Neuronal stem cell (in vitro differentiated cells): ENCODE measurements at regions not wholly inside any gene's neighbourhood (a gene's known extent, or its start where the extent isn't known, plus 50 kb on each side); places are given as distances from the start of the nearest gene placed in this dataset.

Source experiments
- DNase-seq: peaks from one replicate; pipeline ENCODE4 v3.0.0-alpha.2; 2013; ENCODE audit warnings: low spot score
- H2AFZ ChIP-seq: one replicate; pipeline ENCODE4 v1.6.1; 2013; ENCODE audit warnings: mild to moderate bottlenecking, low read length, inconsistent platforms
- H2AK5ac ChIP-seq: 2 replicates; pipeline ENCODE4 v1.6.1; 2013; ENCODE audit warnings: low read depth, mild to moderate bottlenecking, inconsistent platforms, low read length, moderate library complexity, mixed read lengths
- H2BK120ac ChIP-seq: 2 replicates; pipeline ENCODE4 v1.6.1; 2013; ENCODE audit warnings: low read depth, mild to moderate bottlenecking, inconsistent platforms, low read length, moderate library complexity, mixed read lengths
- H2BK12ac ChIP-seq: one replicate; pipeline ENCODE4 v1.6.1; 2013; ENCODE audit warnings: low read length, inconsistent platforms
- H2BK15ac ChIP-seq: 2 replicates; pipeline ENCODE4 v1.6.1; 2013; ENCODE audit warnings: mild to moderate bottlenecking, low read length, inconsistent platforms, mixed read lengths
- H2BK5ac ChIP-seq: one replicate; pipeline ENCODE4 v1.6.1; 2013; ENCODE audit warnings: inconsistent platforms, mild to moderate bottlenecking, low read length, moderate library complexity
- H3K14ac ChIP-seq: one replicate; pipeline ENCODE4 v1.6.1; 2013; ENCODE audit warnings: low read length, inconsistent platforms
- H3K18ac ChIP-seq: 2 replicates; pipeline ENCODE4 v1.6.1; 2013; ENCODE audit warnings: low read length, inconsistent platforms
- H3K23ac ChIP-seq: 2 replicates; pipeline ENCODE4 v1.6.1; 2013; ENCODE audit warnings: low read depth, mild to moderate bottlenecking, mixed read lengths, low read length, inconsistent platforms; ENCODE audit not compliant: poor library complexity
- H3K27ac ChIP-seq: replicated peaks from 3 replicates; pipeline ENCODE4 v1.5.1; 2013; ENCODE audit warnings: low read length, inconsistent platforms
- H3K27me3 ChIP-seq, 3 experiments: 2 replicates each; pipeline ENCODE4 v1.6.1; 2013; ENCODE audit warnings: low read length in 3 of 3, mild to moderate bottlenecking in 2 of 3, inconsistent platforms in 1 of 3, low read depth in 1 of 3, mixed read lengths in 1 of 3, moderate library complexity in 1 of 3; ENCODE audit not compliant: control insufficient read depth in 3 of 3, insufficient read depth in 3 of 3
- H3K36me3 ChIP-seq, 2 donors: replicated peaks in 1 of 2; 2 replicates each; pipeline ENCODE4 v1.6.1; 2013; ENCODE audit warnings: low read length in 2 of 2; ENCODE audit not compliant: control insufficient read depth in 2 of 2, insufficient read depth in 2 of 2
- H3K4ac ChIP-seq: 2 replicates; pipeline ENCODE4 v1.6.1; 2013; ENCODE audit warnings: inconsistent platforms, mild to moderate bottlenecking, low read length, moderate library complexity
- H3K4me1 ChIP-seq, 2 donors: 1 replicate in 1 of 2; 2 replicates in 1 of 2; pipeline ENCODE4 v1.6.1; 2013; ENCODE audit warnings: low read length in 2 of 2, low read depth in 1 of 2; ENCODE audit not compliant: control insufficient read depth in 2 of 2, insufficient read depth in 1 of 2
- H3K4me2 ChIP-seq: one replicate; pipeline ENCODE4 v1.6.1; 2013; ENCODE audit warnings: mild to moderate bottlenecking, low read length, inconsistent platforms; ENCODE audit not compliant: insufficient read depth, poor library complexity, severe bottlenecking
- H3K4me3 ChIP-seq, 2 donors: 2 replicates each; pipeline ENCODE4 v1.5.1; 2013; ENCODE audit warnings: low read length in 2 of 2, mild to moderate bottlenecking in 2 of 2, inconsistent platforms in 1 of 2, moderate library complexity in 1 of 2
- H3K79me1 ChIP-seq: one replicate; pipeline ENCODE4 v1.6.1; 2013; ENCODE audit warnings: low read depth, mild to moderate bottlenecking, inconsistent platforms, low read length, moderate library complexity
- H3K9ac ChIP-seq: one replicate; pipeline ENCODE4 v1.6.1; 2013; ENCODE audit warnings: mild to moderate bottlenecking, low read depth, low read length, inconsistent platforms; ENCODE audit not compliant: poor library complexity
- H3K9me3 ChIP-seq, 2 donors: replicated peaks in 1 of 2; 2 replicates each; pipeline versions ENCODE3 to v1.6.1; 2013; ENCODE audit warnings: low read length in 2 of 2, mild to moderate bottlenecking in 2 of 2, inconsistent platforms in 1 of 2, low read depth in 1 of 2, mixed read lengths in 1 of 2, moderate library complexity in 1 of 2; ENCODE audit not compliant: control insufficient read depth in 2 of 2, insufficient read depth in 1 of 2
- H4K8ac ChIP-seq: one replicate; pipeline ENCODE4 v1.6.1; 2013; ENCODE audit warnings: low read depth, mild to moderate bottlenecking, inconsistent platforms, low read length, moderate library complexity
- H4K91ac ChIP-seq: one replicate; pipeline ENCODE4 v1.6.1; 2013; ENCODE audit warnings: low read length, low read depth, mild to moderate bottlenecking, inconsistent platforms; ENCODE audit not compliant: poor library complexity
- WGBS, 2 donors: extraction: QIAGEN DNeasy Blood & Tissue Kit; methylation state at CpG; one replicate each; pipeline ENCODE4 v1.1.7; 2013; ENCODE audit warnings: missing lambda C conversion rate in 2 of 2, mixed read lengths in 1 of 2; ENCODE audit not compliant: insufficient read length in 2 of 2, insufficient replicate concordance in 1 of 2; ENCODE audit errors: extremely low coverage in 2 of 2; 5-methylcytosine and 5-hydroxymethylcytosine counted together

DNA sequence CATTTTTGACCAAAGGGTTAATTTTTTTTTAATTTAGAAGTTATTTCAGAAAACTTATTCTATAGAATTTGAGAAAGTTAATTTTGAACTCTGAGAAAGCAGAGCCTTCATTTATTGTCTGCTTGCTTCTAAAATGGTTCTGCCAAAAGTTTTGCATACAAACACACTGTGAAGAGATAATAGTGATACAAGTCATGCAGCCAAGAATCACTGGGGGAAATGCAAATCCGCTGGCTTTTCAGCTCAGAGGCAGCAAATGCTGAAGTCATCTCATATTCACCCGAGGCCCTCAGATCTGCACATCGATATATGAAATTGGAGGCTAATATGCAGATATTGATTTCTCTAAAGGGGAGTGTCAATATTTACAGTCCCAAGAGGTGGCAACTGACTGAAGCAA lies 186.2 kb downstream of the KIT start:
- Histone ChIP-seq H3K9ac (no peak overlapping the region), H2BK12ac (no peak overlapping the region), H3K14ac (no peak overlapping the region), H3K4ac (no peak overlapping the region), H3K9me3 (no peaks in the 10 kb centered on the region), H2AFZ (no peak overlapping the region), H3K18ac (no peak overlapping the region), H4K8ac (no peak overlapping the region), H2AK5ac (no peak overlapping the region), H4K91ac (no peak overlapping the region), H3K4me2 (no peak overlapping the region), H2BK120ac (no peak overlapping the region), H3K27me3 (no peaks in the 10 kb centered on the region), H3K79me1 (no peaks in the 10 kb centered on the region), H3K4me3 (no peak overlapping the region), H3K23ac (no peak overlapping the region), H2BK5ac (no peak overlapping the region), H3K27ac (no peak overlapping the region), H2BK15ac (no peak overlapping the region), H3K4me1 (peaks cover 0 to 2% of the 10 kb centered on the region in 2 donors), H3K36me3 (no peaks in the 10 kb centered on the region)
- no peak for DNase-seq
- no CpG with 5 or more reads among the region's 3 CpGs for WGBS, 2 donors

DNA sequence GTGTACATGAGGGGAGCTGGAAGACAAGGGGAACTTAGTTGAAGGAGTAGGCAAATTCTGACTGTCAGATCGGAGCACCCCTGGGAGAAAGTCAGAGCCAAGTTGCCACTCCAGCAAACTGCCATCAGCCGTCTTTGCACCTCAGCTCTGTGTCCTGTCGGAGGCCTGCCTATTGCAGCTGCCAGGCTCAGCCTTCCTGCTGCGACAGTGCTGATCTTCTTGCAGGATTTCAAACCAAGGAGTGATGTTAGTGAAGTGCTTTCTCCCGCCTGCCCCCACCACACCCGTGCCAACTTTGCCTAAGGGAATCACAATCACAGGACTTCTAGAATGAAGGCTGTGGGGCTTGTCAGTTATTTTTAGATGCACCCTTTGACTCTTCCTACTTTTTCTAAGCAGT lies 185.3 kb downstream of the KIT start:
- no peak overlapping the region for H2BK120ac ChIP-seq
- H3K27ac ChIP-seq = no peak overlapping the region
- H3K4me1 ChIP-seq = peaks cover 0 to 2% of the 10 kb centered on the region in 2 donors
- H3K36me3 ChIP-seq = no peaks in the 10 kb centered on the region
- no peak overlapping the region for H3K14ac ChIP-seq
- no peak overlapping the region for H2BK12ac ChIP-seq
- no peak overlapping the region for H3K4ac ChIP-seq
- H3K79me1 ChIP-seq = no peaks in the 10 kb centered on the region
- no peak overlapping the region for H3K4me3 ChIP-seq
- no peak overlapping the region for H3K23ac ChIP-seq
- H3K18ac ChIP-seq = no peak overlapping the region
- H3K27me3 ChIP-seq = no peaks in the 10 kb centered on the region
- no peak overlapping the region for H3K4me2 ChIP-seq
- H2BK5ac ChIP-seq = no peak overlapping the region
- no CpG with 5 or more reads among the region's 6 CpGs for WGBS, 2 donors
- DNase-seq = no peak
- no peak overlapping the region for H2BK15ac ChIP-seq
- H2AFZ ChIP-seq = no peak overlapping the region
- H4K91ac ChIP-seq = no peak overlapping the region
- no peaks in the 10 kb centered on the region for H3K9me3 ChIP-seq
- H4K8ac ChIP-seq = no peak overlapping the region
- H3K9ac ChIP-seq = no peak overlapping the region
- no peak overlapping the region for H2AK5ac ChIP-seq

GRCh38 chr4:54842656-54843055 lies 184.9 kb downstream of the KIT start:
- DNase-seq = no peak
- H3K27ac ChIP-seq = no peak overlapping the region
- no peak overlapping the region for H2AFZ ChIP-seq
- H3K4me3 ChIP-seq = no peak overlapping the region
- no peak overlapping the region for H3K9ac ChIP-seq
- H2BK12ac ChIP-seq = no peak overlapping the region
- H3K9me3 ChIP-seq = no peaks in the 10 kb centered on the region
- no peaks in the 10 kb centered on the region for H3K36me3 ChIP-seq
- no peak overlapping the region for H3K14ac ChIP-seq
- H2BK5ac ChIP-seq = no peak overlapping the region
- H3K4ac ChIP-seq = no peak overlapping the region
- no peak overlapping the region for H4K8ac ChIP-seq
- H2AK5ac ChIP-seq = no peak overlapping the region
- H4K91ac ChIP-seq = no peak overlapping the region
- H3K27me3 ChIP-seq = no peaks in the 10 kb centered on the region
- no peaks in the 10 kb centered on the region for H3K79me1 ChIP-seq
- no CpG with 5 or more reads among the region's 5 CpGs for WGBS, 2 donors
- H2BK120ac ChIP-seq = no peak overlapping the region
- H3K18ac ChIP-seq = no peak overlapping the region
- H3K23ac ChIP-seq = no peak overlapping the region
- no peak overlapping the region for H3K4me2 ChIP-seq
- H3K4me1 ChIP-seq = peaks cover 0 to 2% of the 10 kb centered on the region in 2 donors
- H2BK15ac ChIP-seq = no peak overlapping the region

DNA sequence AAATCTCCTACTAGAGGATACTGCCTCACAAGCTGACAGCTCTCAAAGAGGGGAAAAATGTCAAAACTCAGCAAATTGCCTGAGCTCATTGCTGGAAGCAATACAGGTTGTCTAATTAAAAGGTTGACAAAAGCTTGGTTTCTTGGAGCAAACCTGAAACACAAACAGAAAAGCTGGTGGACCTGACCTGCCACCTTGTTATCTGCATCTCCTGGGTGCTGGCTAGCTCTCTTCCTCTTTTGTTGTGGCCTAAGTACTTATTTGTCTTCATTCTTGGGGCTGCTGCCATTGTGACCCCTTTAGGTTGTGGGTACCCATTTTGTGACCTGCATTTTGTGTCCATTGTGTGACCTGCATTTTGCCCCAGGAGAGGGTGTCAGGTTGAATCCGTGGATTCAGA lies 184.5 kb downstream of the KIT start:
- H3K27ac ChIP-seq = no peak overlapping the region
- H3K9me3 ChIP-seq = no peaks in the 10 kb centered on the region
- no peak overlapping the region for H2AK5ac ChIP-seq
- H2BK15ac ChIP-seq = no peak overlapping the region
- no peak overlapping the region for H2BK12ac ChIP-seq
- H3K4me3 ChIP-seq = no peak overlapping the region
- H3K18ac ChIP-seq = no peak overlapping the region
- no peak overlapping the region for H3K9ac ChIP-seq
- H3K36me3 ChIP-seq = no peaks in the 10 kb centered on the region
- H3K4ac ChIP-seq = no peak overlapping the region
- WGBS, 2 donors = no CpG with 5 or more reads among the region's 1 CpG
- DNase-seq = no peak
- no peaks in the 10 kb centered on the region for H3K79me1 ChIP-seq
- no peak overlapping the region for H4K91ac ChIP-seq
- no peak overlapping the region for H4K8ac ChIP-seq
- no peak overlapping the region for H3K23ac ChIP-seq
- H3K4me1 ChIP-seq = peaks cover 0 to 2% of the 10 kb centered on the region in 2 donors
- no peak overlapping the region for H2BK5ac ChIP-seq
- H3K27me3 ChIP-seq = no peaks in the 10 kb centered on the region
- no peak overlapping the region for H2AFZ ChIP-seq
- no peak overlapping the region for H3K4me2 ChIP-seq
- H3K14ac ChIP-seq = no peak overlapping the region
- no peak overlapping the region for H2BK120ac ChIP-seq
